HEK293 (cell line): ENCODE measurements at regions not wholly inside any gene's neighbourhood (a gene's known extent, or its start where the extent isn't known, plus 50 kb on each side); places are given as distances from the start of the nearest gene placed in this dataset.

Experiments
- CTCF ChIA-PET: fragments of 350-600 bp; formaldehyde crosslinking; extraction: SDS; loops from one replicate; lab custom pipeline; 2021; ENCODE audit warnings: antibody characterized with exemption; lab: Yijun Ruan, JAX
- POLR2A ChIA-PET: fragments of 300-600 bp; formaldehyde crosslinking; extraction: SDS; loops from one replicate; lab custom pipeline; 2020; ENCODE audit warnings: antibody characterized with exemption, inconsistent platforms; lab: Yijun Ruan, JAX
- H3K27ac ChIP-seq: fragments of 200-500 bp; sonication (Bioruptor generic); 2 replicates; pipeline ENCODE4 v1.5.1; 2014; ENCODE audit warnings: low read depth, low read length, control low read depth, inconsistent platforms; ENCODE audit errors: extremely low read depth
- H3K36me3 ChIP-seq, 2 experiments: fragments of 200-500 bp in 1 of 2; sonication (Bioruptor generic) in 1 of 2; 1 replicate in 1 of 2; 2 replicates in 1 of 2; pipeline ENCODE4 v1.5.1; 2014 to 2017; ENCODE audit warnings: inconsistent platforms in 2 of 2, low read length in 2 of 2; ENCODE audit not compliant: control insufficient read depth in 2 of 2, insufficient read depth in 1 of 2
- H3K4me1 ChIP-seq: fragments of 200-500 bp; sonication (Bioruptor generic); 2 replicates; pipeline ENCODE4 v1.5.1; 2014; ENCODE audit warnings: mild to moderate bottlenecking, low read length, inconsistent platforms; ENCODE audit not compliant: control insufficient read depth, insufficient read depth
- H3K4me3 ChIP-seq: 2 replicates; pipeline ENCODE4 v1.5.1; 2011; ENCODE audit warnings: low read depth, mild to moderate bottlenecking, control low read depth, low read length, moderate library complexity
- H3K9me3 ChIP-seq: fragments of 200-500 bp; sonication (Bioruptor generic); 2 replicates; pipeline ENCODE4 v1.5.1; 2014; ENCODE audit warnings: low read depth, low read length, inconsistent platforms; ENCODE audit not compliant: control insufficient read depth, insufficient read depth
- MZF1 ChIP-seq: fragments of 450-650 bp; formaldehyde crosslinking; IDR thresholded peaks from 2 replicates; pipeline ENCODE4 v1.5.1; 2017; ENCODE audit warnings: missing biosample characterization, missing genetic modification characterization, borderline replicate concordance
- TRIM28 ChIP-seq: IDR thresholded peaks from 2 replicates; pipeline ENCODE4 v1.6.1; 2011; ENCODE audit warnings: low read length, control low read depth, borderline replicate concordance
- ZFP69B ChIP-seq: fragments of 450-650 bp; formaldehyde crosslinking; IDR thresholded peaks from 2 replicates; pipeline ENCODE4 v1.5.1; 2016; ENCODE audit warnings: missing biosample characterization, missing genetic modification characterization
- ZNF239 ChIP-seq: fragments of 450-650 bp; formaldehyde crosslinking; IDR thresholded peaks from 2 replicates; pipeline ENCODE4 v1.5.1; 2016; ENCODE audit warnings: missing biosample characterization, missing genetic modification characterization
- ZNF530 ChIP-seq: fragments of 450-650 bp; formaldehyde crosslinking; IDR thresholded peaks from 2 replicates; pipeline ENCODE4 v1.5.1; 2016; ENCODE audit warnings: low read depth, missing biosample characterization, missing genetic modification characterization
- ZNF626 ChIP-seq: fragments of 450-650 bp; sonication (Bioruptor Pico); formaldehyde crosslinking; IDR thresholded peaks from 2 replicates; pipeline ENCODE4 v1.5.1; 2018; ENCODE audit warnings: missing biosample characterization, missing genetic modification characterization, inconsistent platforms
- TF ChIP-seq, protein P1 (sequence below): fragments of 450-650 bp; formaldehyde crosslinking; IDR thresholded peaks from 2 replicates; pipeline ENCODE4 v1.5.1; 2016; ENCODE audit warnings: missing biosample characterization, missing genetic modification characterization
- TF ChIP-seq, protein P2 (sequence below): fragments of 450-650 bp; formaldehyde crosslinking; IDR thresholded peaks from 2 replicates; pipeline ENCODE4 v1.5.1; 2017; ENCODE audit warnings: missing biosample characterization, missing genetic modification characterization
- TF ChIP-seq, protein P3 (sequence below): fragments of 450-650 bp; formaldehyde crosslinking; IDR thresholded peaks from 2 replicates; pipeline ENCODE4 v1.5.1; 2016; ENCODE audit warnings: missing biosample characterization, missing genetic modification characterization, borderline replicate concordance
- TF ChIP-seq, protein P4 (sequence below): fragments of 450-650 bp; formaldehyde crosslinking; optimal IDR thresholded peaks from 2 replicates; pipeline ENCODE3; 2016; ENCODE audit warnings: missing biosample characterization, mild to moderate bottlenecking, missing genetic modification characterization
- TF ChIP-seq, protein P5 (sequence below): fragments of 450-650 bp; IDR thresholded peaks from 2 replicates; pipeline ENCODE4 v1.5.1; 2018; ENCODE audit warnings: missing biosample characterization, mild to moderate bottlenecking, missing genetic modification characterization
- TF ChIP-seq, protein P6 (sequence below): fragments of 450-650 bp; formaldehyde crosslinking; IDR thresholded peaks from 2 replicates; pipeline ENCODE4 v1.5.1; 2016; ENCODE audit warnings: missing biosample characterization, missing genetic modification characterization
- TF ChIP-seq, protein P7 (sequence below): fragments of 450-650 bp; formaldehyde crosslinking; IDR thresholded peaks from 2 replicates; pipeline ENCODE4 v1.5.1; 2016; ENCODE audit warnings: missing biosample characterization, missing genetic modification characterization
- TF ChIP-seq, protein P8 (sequence below): fragments of 450-650 bp; formaldehyde crosslinking; IDR thresholded peaks from 2 replicates; pipeline ENCODE4 v1.5.1; 2016; ENCODE audit warnings: missing biosample characterization, missing genetic modification characterization

DNA sequence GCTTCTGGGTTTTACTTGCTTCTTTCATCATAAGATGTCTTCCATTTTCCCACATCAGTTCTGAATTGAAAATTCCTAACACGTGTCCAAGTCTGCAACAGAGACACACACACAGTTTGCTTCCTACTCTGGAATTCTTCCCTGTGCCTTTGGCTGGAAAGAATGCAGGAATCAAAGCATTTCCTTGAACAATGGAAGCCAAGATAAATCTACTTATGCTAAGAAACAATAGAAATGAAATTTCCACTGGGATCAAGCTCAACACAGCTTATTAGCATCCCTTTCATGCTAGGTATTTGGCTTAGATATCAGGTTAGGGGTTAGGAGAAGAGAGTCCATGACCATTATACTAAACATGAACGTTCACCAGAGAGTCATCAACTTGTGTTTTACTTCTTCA lies 101.1 kb upstream of the SCAF8 start:
- POLR2A ChIA-PET: interaction anchor here (0.6 kb wide), 1 partner anchor 119 kb away, joined by 3 read pairs; no protein-coding TSS in a partner anchor
- H3K36me3 ChIP-seq: no peaks in the 10 kb centered on the region
- H3K4me3 ChIP-seq: no peak overlapping the region
- H3K4me1 ChIP-seq: no peaks in the 10 kb centered on the region
- CTCF ChIA-PET: interaction anchor here (0.6 kb wide), 1 partner anchor 48 kb away, joined by 5 read pairs; no protein-coding TSS in a partner anchor
- TF ChIP-seq ZNF626 (tag by site-specific recombination) (no peak), TRIM28 (no peak), ZFP69B (tag by site-specific recombination) (no peak), MZF1 (tag by site-specific recombination) (no peak), ZNF239 (tag by site-specific recombination) (no peak)
- TF ChIP-seq, protein P1, sequence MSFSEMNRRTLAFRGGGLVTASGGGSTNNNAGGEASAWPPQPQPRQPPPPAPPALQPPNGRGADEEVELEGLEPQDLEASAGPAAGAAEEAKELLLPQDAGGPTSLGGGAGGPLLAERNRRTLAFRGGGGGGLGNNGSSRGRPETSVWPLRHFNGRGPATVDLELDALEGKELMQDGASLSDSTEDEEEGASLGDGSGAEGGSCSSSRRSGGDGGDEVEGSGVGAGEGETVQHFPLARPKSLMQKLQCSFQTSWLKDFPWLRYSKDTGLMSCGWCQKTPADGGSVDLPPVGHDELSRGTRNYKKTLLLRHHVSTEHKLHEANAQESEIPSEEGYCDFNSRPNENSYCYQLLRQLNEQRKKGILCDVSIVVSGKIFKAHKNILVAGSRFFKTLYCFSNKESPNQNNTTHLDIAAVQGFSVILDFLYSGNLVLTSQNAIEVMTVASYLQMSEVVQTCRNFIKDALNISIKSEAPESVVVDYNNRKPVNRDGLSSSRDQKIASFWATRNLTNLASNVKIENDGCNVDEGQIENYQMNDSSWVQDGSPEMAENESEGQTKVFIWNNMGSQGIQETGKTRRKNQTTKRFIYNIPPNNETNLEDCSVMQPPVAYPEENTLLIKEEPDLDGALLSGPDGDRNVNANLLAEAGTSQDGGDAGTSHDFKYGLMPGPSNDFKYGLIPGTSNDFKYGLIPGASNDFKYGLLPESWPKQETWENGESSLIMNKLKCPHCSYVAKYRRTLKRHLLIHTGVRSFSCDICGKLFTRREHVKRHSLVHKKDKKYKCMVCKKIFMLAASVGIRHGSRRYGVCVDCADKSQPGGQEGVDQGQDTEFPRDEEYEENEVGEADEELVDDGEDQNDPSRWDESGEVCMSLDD: no peak
- TF ChIP-seq, protein P2, sequence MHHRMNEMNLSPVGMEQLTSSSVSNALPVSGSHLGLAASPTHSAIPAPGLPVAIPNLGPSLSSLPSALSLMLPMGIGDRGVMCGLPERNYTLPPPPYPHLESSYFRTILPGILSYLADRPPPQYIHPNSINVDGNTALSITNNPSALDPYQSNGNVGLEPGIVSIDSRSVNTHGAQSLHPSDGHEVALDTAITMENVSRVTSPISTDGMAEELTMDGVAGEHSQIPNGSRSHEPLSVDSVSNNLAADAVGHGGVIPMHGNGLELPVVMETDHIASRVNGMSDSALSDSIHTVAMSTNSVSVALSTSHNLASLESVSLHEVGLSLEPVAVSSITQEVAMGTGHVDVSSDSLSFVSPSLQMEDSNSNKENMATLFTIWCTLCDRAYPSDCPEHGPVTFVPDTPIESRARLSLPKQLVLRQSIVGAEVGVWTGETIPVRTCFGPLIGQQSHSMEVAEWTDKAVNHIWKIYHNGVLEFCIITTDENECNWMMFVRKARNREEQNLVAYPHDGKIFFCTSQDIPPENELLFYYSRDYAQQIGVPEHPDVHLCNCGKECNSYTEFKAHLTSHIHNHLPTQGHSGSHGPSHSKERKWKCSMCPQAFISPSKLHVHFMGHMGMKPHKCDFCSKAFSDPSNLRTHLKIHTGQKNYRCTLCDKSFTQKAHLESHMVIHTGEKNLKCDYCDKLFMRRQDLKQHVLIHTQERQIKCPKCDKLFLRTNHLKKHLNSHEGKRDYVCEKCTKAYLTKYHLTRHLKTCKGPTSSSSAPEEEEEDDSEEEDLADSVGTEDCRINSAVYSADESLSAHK: no peak
- TF ChIP-seq, protein P3, sequence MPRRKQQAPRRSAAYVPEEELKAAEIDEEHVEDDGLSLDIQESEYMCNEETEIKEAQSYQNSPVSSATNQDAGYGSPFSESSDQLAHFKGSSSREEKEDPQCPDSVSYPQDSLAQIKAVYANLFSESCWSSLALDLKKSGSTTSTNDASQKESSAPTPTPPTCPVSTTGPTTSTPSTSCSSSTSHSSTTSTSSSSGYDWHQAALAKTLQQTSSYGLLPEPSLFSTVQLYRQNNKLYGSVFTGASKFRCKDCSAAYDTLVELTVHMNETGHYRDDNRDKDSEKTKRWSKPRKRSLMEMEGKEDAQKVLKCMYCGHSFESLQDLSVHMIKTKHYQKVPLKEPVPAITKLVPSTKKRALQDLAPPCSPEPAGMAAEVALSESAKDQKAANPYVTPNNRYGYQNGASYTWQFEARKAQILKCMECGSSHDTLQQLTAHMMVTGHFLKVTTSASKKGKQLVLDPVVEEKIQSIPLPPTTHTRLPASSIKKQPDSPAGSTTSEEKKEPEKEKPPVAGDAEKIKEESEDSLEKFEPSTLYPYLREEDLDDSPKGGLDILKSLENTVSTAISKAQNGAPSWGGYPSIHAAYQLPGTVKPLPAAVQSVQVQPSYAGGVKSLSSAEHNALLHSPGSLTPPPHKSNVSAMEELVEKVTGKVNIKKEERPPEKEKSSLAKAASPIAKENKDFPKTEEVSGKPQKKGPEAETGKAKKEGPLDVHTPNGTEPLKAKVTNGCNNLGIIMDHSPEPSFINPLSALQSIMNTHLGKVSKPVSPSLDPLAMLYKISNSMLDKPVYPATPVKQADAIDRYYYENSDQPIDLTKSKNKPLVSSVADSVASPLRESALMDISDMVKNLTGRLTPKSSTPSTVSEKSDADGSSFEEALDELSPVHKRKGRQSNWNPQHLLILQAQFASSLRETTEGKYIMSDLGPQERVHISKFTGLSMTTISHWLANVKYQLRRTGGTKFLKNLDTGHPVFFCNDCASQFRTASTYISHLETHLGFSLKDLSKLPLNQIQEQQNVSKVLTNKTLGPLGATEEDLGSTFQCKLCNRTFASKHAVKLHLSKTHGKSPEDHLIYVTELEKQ (tag by site-specific recombination): no peak
- TF ChIP-seq, protein P4, sequence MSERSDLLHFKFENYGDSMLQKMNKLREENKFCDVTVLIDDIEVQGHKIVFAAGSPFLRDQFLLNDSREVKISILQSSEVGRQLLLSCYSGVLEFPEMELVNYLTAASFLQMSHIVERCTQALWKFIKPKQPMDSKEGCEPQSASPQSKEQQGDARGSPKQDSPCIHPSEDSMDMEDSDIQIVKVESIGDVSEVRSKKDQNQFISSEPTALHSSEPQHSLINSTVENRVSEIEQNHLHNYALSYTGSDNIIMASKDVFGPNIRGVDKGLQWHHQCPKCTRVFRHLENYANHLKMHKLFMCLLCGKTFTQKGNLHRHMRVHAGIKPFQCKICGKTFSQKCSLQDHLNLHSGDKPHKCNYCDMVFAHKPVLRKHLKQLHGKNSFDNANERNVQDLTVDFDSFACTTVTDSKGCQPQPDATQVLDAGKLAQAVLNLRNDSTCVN (tag by site-specific recombination): no peak
- TF ChIP-seq, all 188 proteins: peak for 0
- Histone ChIP-seq H3K27ac (no peak overlapping the region), H3K9me3 (no peaks in the 10 kb centered on the region)

DNA sequence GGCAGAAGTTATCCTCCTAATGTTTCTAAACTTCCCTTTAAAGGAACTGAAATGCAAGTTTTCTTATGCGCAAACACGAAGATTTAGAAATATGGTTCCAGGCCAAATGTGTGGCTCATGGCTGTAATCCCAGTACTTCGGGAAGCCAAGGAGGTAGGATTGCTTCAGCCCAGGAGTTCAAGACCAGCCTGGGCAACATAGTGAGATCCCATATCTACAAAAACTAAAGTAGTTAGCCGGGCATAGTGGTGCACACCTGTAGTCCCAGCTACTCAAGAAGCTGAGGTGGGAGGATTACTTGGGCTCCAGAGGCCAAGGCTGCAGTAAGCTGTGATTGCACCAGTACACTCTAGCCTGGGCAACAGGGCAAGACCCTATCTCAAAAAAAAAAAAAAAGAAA lies 95.8 kb upstream of the SCAF8 start:
- CTCF ChIA-PET: no interaction called here

More for the DNA sequence above, 95.8 kb upstream of the SCAF8 start:
- H3K27ac ChIP-seq: no peak overlapping the region
- H3K36me3 ChIP-seq: no peaks in the 10 kb centered on the region
- POLR2A ChIA-PET: no interaction called here
- no peaks in the 10 kb centered on the region for H3K9me3 ChIP-seq
- no peak overlapping the region for H3K4me3 ChIP-seq
- no peaks in the 10 kb centered on the region for H3K4me1 ChIP-seq
- TF ChIP-seq, protein P5, sequence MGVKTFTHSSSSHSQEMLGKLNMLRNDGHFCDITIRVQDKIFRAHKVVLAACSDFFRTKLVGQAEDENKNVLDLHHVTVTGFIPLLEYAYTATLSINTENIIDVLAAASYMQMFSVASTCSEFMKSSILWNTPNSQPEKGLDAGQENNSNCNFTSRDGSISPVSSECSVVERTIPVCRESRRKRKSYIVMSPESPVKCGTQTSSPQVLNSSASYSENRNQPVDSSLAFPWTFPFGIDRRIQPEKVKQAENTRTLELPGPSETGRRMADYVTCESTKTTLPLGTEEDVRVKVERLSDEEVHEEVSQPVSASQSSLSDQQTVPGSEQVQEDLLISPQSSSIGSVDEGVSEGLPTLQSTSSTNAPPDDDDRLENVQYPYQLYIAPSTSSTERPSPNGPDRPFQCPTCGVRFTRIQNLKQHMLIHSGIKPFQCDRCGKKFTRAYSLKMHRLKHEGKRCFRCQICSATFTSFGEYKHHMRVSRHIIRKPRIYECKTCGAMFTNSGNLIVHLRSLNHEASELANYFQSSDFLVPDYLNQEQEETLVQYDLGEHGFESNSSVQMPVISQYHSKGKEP (tag by site-specific recombination): no peak
- no peak for TF ChIP-seq ZNF530 (tag by site-specific recombination)
- TF ChIP-seq, protein P6, sequence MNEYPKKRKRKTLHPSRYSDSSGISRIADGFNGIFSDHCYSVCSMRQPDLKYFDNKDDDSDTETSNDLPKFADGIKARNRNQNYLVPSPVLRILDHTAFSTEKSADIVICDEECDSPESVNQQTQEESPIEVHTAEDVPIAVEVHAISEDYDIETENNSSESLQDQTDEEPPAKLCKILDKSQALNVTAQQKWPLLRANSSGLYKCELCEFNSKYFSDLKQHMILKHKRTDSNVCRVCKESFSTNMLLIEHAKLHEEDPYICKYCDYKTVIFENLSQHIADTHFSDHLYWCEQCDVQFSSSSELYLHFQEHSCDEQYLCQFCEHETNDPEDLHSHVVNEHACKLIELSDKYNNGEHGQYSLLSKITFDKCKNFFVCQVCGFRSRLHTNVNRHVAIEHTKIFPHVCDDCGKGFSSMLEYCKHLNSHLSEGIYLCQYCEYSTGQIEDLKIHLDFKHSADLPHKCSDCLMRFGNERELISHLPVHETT (tag by site-specific recombination): no peak
- TF ChIP-seq, protein P7, sequence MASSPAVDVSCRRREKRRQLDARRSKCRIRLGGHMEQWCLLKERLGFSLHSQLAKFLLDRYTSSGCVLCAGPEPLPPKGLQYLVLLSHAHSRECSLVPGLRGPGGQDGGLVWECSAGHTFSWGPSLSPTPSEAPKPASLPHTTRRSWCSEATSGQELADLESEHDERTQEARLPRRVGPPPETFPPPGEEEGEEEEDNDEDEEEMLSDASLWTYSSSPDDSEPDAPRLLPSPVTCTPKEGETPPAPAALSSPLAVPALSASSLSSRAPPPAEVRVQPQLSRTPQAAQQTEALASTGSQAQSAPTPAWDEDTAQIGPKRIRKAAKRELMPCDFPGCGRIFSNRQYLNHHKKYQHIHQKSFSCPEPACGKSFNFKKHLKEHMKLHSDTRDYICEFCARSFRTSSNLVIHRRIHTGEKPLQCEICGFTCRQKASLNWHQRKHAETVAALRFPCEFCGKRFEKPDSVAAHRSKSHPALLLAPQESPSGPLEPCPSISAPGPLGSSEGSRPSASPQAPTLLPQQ: no peak
- TF ChIP-seq, protein P8, sequence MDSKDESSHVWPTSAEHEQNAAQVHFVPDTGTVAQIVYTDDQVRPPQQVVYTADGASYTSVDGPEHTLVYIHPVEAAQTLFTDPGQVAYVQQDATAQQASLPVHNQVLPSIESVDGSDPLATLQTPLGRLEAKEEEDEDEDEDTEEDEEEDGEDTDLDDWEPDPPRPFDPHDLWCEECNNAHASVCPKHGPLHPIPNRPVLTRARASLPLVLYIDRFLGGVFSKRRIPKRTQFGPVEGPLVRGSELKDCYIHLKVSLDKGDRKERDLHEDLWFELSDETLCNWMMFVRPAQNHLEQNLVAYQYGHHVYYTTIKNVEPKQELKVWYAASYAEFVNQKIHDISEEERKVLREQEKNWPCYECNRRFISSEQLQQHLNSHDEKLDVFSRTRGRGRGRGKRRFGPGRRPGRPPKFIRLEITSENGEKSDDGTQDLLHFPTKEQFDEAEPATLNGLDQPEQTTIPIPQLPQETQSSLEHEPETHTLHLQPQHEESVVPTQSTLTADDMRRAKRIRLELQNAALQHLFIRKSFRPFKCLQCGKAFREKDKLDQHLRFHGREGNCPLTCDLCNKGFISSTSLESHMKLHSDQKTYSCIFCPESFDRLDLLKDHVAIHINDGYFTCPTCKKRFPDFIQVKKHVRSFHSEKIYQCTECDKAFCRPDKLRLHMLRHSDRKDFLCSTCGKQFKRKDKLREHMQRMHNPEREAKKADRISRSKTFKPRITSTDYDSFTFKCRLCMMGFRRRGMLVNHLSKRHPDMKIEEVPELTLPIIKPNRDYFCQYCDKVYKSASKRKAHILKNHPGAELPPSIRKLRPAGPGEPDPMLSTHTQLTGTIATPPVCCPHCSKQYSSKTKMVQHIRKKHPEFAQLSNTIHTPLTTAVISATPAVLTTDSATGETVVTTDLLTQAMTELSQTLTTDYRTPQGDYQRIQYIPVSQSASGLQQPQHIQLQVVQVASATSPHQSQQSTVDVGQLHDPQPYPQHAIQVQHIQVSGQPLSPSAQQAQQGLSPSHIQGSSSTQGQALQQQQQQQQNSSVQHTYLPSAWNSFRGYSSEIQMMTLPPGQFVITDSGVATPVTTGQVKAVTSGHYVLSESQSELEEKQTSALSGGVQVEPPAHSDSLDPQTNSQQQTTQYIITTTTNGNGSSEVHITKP (tag by site-specific recombination): no peak
